ENCODE measurements at regions not wholly inside any gene's neighbourhood (a gene's known extent, or its start where the extent isn't known, plus 50 kb on each side); places are given as distances from the start of the nearest gene placed in this dataset.

- no peak overlapping the region for H3K4me3 ChIP-seq (ENCODE audit: extremely low read depth in 1 of 4, insufficient read depth in 2 of 4, low read depth in 3 of 4, low read length in 4 of 4)
- CTCF ChIA-PET (ENCODE audit: partially characterized antibody) = interaction anchor here (1.0 kb wide), 1 partner anchor 112 kb away, joined by 3 read pairs; no protein-coding TSS in a partner anchor
- no peak overlapping the region for H2BK15ac ChIP-seq (ENCODE audit: low read length)
- H3K56ac ChIP-seq (replicated peaks; ENCODE audit: insufficient read length, low read depth, low read length) = no peak overlapping the region
- DNase-seq (ENCODE audit: low read depth in 1 of 2, low spot score in 2 of 2) (no peak), FAIRE-seq (no peak)
- no peak overlapping the region for H3K4me2 ChIP-seq (ENCODE audit: insufficient read depth in 1 of 2, low read depth in 2 of 2, low read length in 2 of 2)
- no peak overlapping the region for H2AFZ ChIP-seq (ENCODE audit: low read length)
- no peaks in the 10 kb centered on the region for H3K79me2 ChIP-seq (ENCODE audit: control insufficient read depth in 1 of 2, insufficient read depth in 2 of 2, low read length in 2 of 2)
- no peak overlapping the region for H3K14ac ChIP-seq (ENCODE audit: insufficient read length)
- peaks cover 7 to 9% of the 10 kb centered on the region in 2 experiments; a peak in 2 of 4 replicates for H3K9me3 ChIP-seq (ENCODE audit: insufficient read depth in 2 of 2, low read depth in 1 of 2, low read length in 1 of 2)
- no peak overlapping the region for H2BK20ac ChIP-seq (ENCODE audit: low read length)
- no peaks in the 10 kb centered on the region for H3K23me2 ChIP-seq (ENCODE audit: low read depth, low read length)
- H3K9ac ChIP-seq (replicated peaks in 1 of 4; ENCODE audit: extremely low read depth in 1 of 4, low read depth in 3 of 4, low read length in 3 of 4) = no peak overlapping the region
- no peak overlapping the region for H2BK5ac ChIP-seq (ENCODE audit: low read depth, low read length)
- no peak overlapping the region for H3K27ac ChIP-seq (ENCODE audit: low read depth, low read length)
- 91% methylated on average over 16 of the region's 20 CpGs; no CpG with 5 or more reads in 1 of the 2 experiments for WGBS, 2 experiments (ENCODE audit: extremely low coverage in 1 of 2, insufficient coverage in 1 of 2, insufficient read length in 1 of 2, insufficient replicate concordance in 2 of 2, low coverage in 1 of 2, low lambda C conversion rate in 2 of 2, missing lambda C conversion rate in 1 of 2)
- H2AK5ac ChIP-seq (ENCODE audit: low read depth, low read length) = no peak overlapping the region
- no peak overlapping the region for H2BK120ac ChIP-seq (replicated peaks; ENCODE audit: low read depth, low read length)
- H3K79me1 ChIP-seq (ENCODE audit: low read depth, low read length) = no peaks in the 10 kb centered on the region
- no peak overlapping the region for H4K8ac ChIP-seq (ENCODE audit: extremely low read depth, insufficient read depth, low read length)
- no peaks in the 10 kb centered on the region for H3K36me3 ChIP-seq (ENCODE audit: control insufficient read depth in 2 of 4, insufficient read depth in 4 of 4, low read length in 3 of 4)
- H2BK12ac ChIP-seq (ENCODE audit: low read depth, low read length) = no peak overlapping the region
- no peak overlapping the region for H3K23ac ChIP-seq (ENCODE audit: insufficient read length)
- POLR2A ChIA-PET (ENCODE audit: partially characterized antibody) = no interaction called here
- no peak overlapping the region for H4K5ac ChIP-seq (ENCODE audit: insufficient read length, low read depth, low read length)
- no peak overlapping the region for H3K4ac ChIP-seq (replicated peaks; ENCODE audit: insufficient read length, low read depth, low read length)
- H4K91ac ChIP-seq (replicated peaks; ENCODE audit: insufficient read length, low read length) = no peak overlapping the region
- no peaks in the 10 kb centered on the region for H3K27me3 ChIP-seq (replicated peaks in 1 of 4; ENCODE audit: control insufficient read depth in 3 of 4, extremely low read depth in 1 of 4, insufficient read depth in 3 of 4, low read length in 3 of 4)
- no peaks in the 10 kb centered on the region for H3K4me1 ChIP-seq (replicated peaks in 1 of 4; ENCODE audit: control insufficient read depth in 3 of 4, insufficient read depth in 4 of 4, low read length in 3 of 4)
- H3K18ac ChIP-seq (ENCODE audit: extremely low read depth, low read length) = no peak overlapping the region
- no peaks in the 10 kb centered on the region for H4K20me1 ChIP-seq (replicated peaks in 1 of 2; ENCODE audit: control insufficient read depth in 1 of 2, insufficient read depth in 2 of 2, low read length in 2 of 2)
- TF ChIP-seq CTCF (IDR thresholded peaks at IDR 0.05; ENCODE audit: control extremely low read depth in 1 of 3, insufficient read depth in 1 of 3, low read depth in 1 of 3, low read length in 3 of 3) (no peak), SP2 (IDR thresholded peaks at IDR 0.05; ENCODE audit: low read length) (no peak), FOSL1 (IDR thresholded peaks at IDR 0.05; ENCODE audit: insufficient read depth, low read depth, low read length) (no peak), TAF7 (optimal IDR thresholded peaks at IDR 0.05; ENCODE audit: borderline replicate concordance, low read depth, low read length) (no peak), SP4 (IDR thresholded peaks at IDR 0.05; ENCODE audit: low read length) (no peak), HDAC2 (IDR thresholded peaks at IDR 0.05; ENCODE audit: borderline replicate concordance in 1 of 2, low read depth in 2 of 2, low read length in 2 of 2) (no peak), TEAD4 (IDR thresholded peaks at IDR 0.05; ENCODE audit: low read depth, low read length) (no peak), CHD1 (IDR thresholded peaks at IDR 0.05; ENCODE audit: low read depth, low read length) (no peak), MAX (IDR thresholded peaks at IDR 0.05) (no peak), TBP (IDR thresholded peaks at IDR 0.05; ENCODE audit: low read depth, low read length) (no peak)
Measured at GRCh38 chr13:106260352-106260751, 275.1 kb downstream of the EFNB2 start.
